ENCODE measurements at regions not wholly inside any gene's neighbourhood (a gene's known extent, or its start where the extent isn't known, plus 50 kb on each side); places are given as distances from the start of the nearest gene placed in this dataset.

DNA sequence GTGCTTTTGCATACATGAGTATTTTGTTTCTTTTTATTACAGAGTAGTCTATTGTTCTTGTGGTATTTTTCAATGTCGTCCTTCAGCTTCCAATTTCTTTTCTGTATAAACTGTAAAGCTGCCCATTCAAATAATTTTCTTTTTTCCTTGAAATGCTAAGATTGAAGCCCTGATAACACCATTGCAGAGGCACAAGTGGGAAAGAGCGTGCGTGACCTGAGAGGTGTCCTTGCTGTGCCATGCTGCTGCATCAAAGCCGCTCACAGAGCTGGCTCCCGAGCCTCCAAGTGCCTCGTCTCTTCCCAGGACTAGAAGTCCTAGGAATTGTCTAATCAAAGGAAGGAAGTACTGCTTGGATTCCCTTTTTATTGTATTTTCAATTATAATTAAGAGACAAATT, 101.9 kb upstream of the PFN2 start (continued):
- TF ChIP-seq MEF2B (IDR thresholded peaks at IDR 0.05; ENCODE audit: partially characterized antibody, poor library complexity, severe bottlenecking) = no peak
- TF ChIP-seq ZNF24 (IDR thresholded peaks at IDR 0.05) = no peak

DNA sequence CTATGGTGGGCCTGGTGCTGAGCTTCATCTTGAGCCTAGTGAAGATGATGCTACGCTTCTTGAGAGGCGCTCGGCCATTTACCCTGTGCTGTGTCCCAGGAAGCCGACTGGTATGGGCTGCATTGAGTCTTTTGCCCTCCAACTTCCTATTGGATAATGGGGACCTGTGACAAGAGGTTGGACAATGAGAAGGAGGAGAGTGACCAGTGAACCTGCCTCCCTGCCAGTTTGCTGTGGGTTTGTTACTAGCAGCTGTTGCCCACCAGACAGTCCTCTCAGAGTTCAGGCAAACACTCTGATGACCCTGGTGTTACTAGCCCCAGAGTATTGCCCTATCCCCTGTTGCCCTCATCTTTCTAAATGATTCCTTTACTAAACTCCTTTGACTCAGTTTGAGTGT, 99.6 kb upstream of the PFN2 start:
- no TSS peak for BruUV-seq (replicated peaks)
- FAIRE-seq (no peak), DNase-seq (ENCODE audit: low read depth, low spot score) (no peak), ATAC-seq (no peak)
- SMC1A ChIA-PET (ENCODE audit: uncharacterized antibody, unreplicated experiment) = interaction anchor here (0.6 to 1.4 kb wide), 3 partner anchors 50 to 103 kb away, joined by 3 read pairs; no protein-coding TSS in a partner anchor
- H3K9me3 ChIP-seq (replicated peaks; ENCODE audit: control insufficient read depth, insufficient read depth, low read length) = no peaks in the 10 kb centered on the region
- H3K4me3 ChIP-seq = no peak overlapping the region
- no peaks in the 10 kb centered on the region for H3K36me3 ChIP-seq (ENCODE audit: control insufficient read depth in 2 of 2, insufficient read depth in 2 of 2, low read length in 1 of 2)
- peaks cover 13% of the 10 kb centered on the region for H3K4me1 ChIP-seq (ENCODE audit: control insufficient read depth, insufficient read depth, low read length)
- RAD21 ChIA-PET (ENCODE audit: unreplicated experiment) = no interaction called here
- H4K20me1 ChIP-seq (ENCODE audit: control insufficient read depth, insufficient read depth) = no peaks in the 10 kb centered on the region
- intact Hi-C loops (cut with micrococcal nuclease; ENCODE audit: unreplicated experiment) = no loop called here
- TF ChIP-seq ESRRA (IDR thresholded peaks at IDR 0.05; ENCODE audit: low read length) (no peak), FOXM1 (IDR thresholded peaks at IDR 0.05; ENCODE audit: low read depth, low read length) (no peak), LARP7 (IDR thresholded peaks at IDR 0.05) (no peak), KLF5 (IDR thresholded peaks at IDR 0.05; ENCODE audit: partially characterized antibody) (no peak), SPI1 (IDR thresholded peaks at IDR 0.05; ENCODE audit: borderline replicate concordance, insufficient read depth, low read depth, low read length) (no peak), MYC (IDR thresholded peaks at IDR 0.05; ENCODE audit: insufficient read depth, insufficient read length, insufficient replicate concordance, low read length, severe bottlenecking) (no peak), SIN3A (IDR thresholded peaks at IDR 0.05; ENCODE audit: low read depth, low read length) (no peak), NR2C1 (IDR thresholded peaks at IDR 0.05) (no peak), PAX8 (IDR thresholded peaks at IDR 0.05) (no peak), GABPA (IDR thresholded peaks at IDR 0.05; ENCODE audit: low read depth) (no peak), SMAD1 (IDR thresholded peaks at IDR 0.05; ENCODE audit: low read depth, partially characterized antibody) (no peak)
- TF ChIP-seq, protein P1, sequence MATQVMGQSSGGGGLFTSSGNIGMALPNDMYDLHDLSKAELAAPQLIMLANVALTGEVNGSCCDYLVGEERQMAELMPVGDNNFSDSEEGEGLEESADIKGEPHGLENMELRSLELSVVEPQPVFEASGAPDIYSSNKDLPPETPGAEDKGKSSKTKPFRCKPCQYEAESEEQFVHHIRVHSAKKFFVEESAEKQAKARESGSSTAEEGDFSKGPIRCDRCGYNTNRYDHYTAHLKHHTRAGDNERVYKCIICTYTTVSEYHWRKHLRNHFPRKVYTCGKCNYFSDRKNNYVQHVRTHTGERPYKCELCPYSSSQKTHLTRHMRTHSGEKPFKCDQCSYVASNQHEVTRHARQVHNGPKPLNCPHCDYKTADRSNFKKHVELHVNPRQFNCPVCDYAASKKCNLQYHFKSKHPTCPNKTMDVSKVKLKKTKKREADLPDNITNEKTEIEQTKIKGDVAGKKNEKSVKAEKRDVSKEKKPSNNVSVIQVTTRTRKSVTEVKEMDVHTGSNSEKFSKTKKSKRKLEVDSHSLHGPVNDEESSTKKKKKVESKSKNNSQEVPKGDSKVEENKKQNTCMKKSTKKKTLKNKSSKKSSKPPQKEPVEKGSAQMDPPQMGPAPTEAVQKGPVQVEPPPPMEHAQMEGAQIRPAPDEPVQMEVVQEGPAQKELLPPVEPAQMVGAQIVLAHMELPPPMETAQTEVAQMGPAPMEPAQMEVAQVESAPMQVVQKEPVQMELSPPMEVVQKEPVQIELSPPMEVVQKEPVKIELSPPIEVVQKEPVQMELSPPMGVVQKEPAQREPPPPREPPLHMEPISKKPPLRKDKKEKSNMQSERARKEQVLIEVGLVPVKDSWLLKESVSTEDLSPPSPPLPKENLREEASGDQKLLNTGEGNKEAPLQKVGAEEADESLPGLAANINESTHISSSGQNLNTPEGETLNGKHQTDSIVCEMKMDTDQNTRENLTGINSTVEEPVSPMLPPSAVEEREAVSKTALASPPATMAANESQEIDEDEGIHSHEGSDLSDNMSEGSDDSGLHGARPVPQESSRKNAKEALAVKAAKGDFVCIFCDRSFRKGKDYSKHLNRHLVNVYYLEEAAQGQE (IDR thresholded peaks at IDR 0.05; ENCODE audit: low read depth, low read length) = no peak
- TF ChIP-seq, protein P2, sequence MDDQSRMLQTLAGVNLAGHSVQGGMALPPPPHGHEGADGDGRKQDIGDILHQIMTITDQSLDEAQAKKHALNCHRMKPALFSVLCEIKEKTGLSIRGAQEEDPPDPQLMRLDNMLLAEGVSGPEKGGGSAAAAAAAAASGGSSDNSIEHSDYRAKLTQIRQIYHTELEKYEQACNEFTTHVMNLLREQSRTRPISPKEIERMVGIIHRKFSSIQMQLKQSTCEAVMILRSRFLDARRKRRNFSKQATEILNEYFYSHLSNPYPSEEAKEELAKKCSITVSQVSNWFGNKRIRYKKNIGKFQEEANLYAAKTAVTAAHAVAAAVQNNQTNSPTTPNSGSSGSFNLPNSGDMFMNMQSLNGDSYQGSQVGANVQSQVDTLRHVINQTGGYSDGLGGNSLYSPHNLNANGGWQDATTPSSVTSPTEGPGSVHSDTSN (IDR thresholded peaks at IDR 0.05; ENCODE audit: insufficient replicate concordance, low read depth, low read length) = no peak
- TF ChIP-seq, protein P3, sequence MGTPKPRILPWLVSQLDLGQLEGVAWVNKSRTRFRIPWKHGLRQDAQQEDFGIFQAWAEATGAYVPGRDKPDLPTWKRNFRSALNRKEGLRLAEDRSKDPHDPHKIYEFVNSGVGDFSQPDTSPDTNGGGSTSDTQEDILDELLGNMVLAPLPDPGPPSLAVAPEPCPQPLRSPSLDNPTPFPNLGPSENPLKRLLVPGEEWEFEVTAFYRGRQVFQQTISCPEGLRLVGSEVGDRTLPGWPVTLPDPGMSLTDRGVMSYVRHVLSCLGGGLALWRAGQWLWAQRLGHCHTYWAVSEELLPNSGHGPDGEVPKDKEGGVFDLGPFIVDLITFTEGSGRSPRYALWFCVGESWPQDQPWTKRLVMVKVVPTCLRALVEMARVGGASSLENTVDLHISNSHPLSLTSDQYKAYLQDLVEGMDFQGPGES (IDR thresholded peaks at IDR 0.05) = no peak
- TF ChIP-seq, protein P4, sequence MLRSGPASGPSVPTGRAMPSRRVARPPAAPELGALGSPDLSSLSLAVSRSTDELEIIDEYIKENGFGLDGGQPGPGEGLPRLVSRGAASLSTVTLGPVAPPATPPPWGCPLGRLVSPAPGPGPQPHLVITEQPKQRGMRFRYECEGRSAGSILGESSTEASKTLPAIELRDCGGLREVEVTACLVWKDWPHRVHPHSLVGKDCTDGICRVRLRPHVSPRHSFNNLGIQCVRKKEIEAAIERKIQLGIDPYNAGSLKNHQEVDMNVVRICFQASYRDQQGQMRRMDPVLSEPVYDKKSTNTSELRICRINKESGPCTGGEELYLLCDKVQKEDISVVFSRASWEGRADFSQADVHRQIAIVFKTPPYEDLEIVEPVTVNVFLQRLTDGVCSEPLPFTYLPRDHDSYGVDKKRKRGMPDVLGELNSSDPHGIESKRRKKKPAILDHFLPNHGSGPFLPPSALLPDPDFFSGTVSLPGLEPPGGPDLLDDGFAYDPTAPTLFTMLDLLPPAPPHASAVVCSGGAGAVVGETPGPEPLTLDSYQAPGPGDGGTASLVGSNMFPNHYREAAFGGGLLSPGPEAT (IDR thresholded peaks at IDR 0.05; ENCODE audit: low read depth) = no peak
- POLR2A ChIA-PET = no interaction called here
- in situ Hi-C loops (cut with MboI) = no loop called here
- no peak overlapping the region for H2AFZ ChIP-seq (ENCODE audit: control insufficient read depth, low read depth, low read length)
- H3K27ac ChIP-seq (ENCODE audit: control insufficient read depth, insufficient read depth) = no peak overlapping the region
- no peak overlapping the region for H3K4me2 ChIP-seq (ENCODE audit: control insufficient read depth, insufficient read depth)
- no peaks in the 10 kb centered on the region for H3K79me2 ChIP-seq (ENCODE audit: control insufficient read depth, insufficient read depth, low read length)
- H3K9ac ChIP-seq (ENCODE audit: control insufficient read depth, insufficient read depth, low read length) = no peak overlapping the region
- H3K27me3 ChIP-seq (replicated peaks in 1 of 2; ENCODE audit: control insufficient read depth in 2 of 2, insufficient read depth in 2 of 2, low read length in 1 of 2) = no peaks in the 10 kb centered on the region
- CTCF ChIA-PET = interaction anchor here (1.1 to 2.0 kb wide), 3 partner anchors 13 to 114 kb away, joined by 3 to 4 read pairs (median 4); no protein-coding TSS in a partner anchor
- WGBS (ENCODE audit: insufficient coverage, insufficient replicate concordance, low lambda C conversion rate, missing lambda C conversion rate) = 64% methylated on average over 4 of the region's 4 CpGs
